HG03139 (cell line): ENCODE measurements at regions not wholly inside any gene's neighbourhood (a gene's known extent, or its start where the extent isn't known, plus 50 kb on each side); places are given as distances from the start of the nearest gene placed in this dataset.
A peak's percentile ranks its signal among the peaks of the same experiment; 100 is the strongest.
"Not testable (repeated sequence)": the region's sequence is repeated elsewhere in the genome, so short reads cannot be mapped to it uniquely, and the experiment has no call there.

Experiments
- ATAC-seq: cut with Tn5 transposase; IDR thresholded peaks from one replicate; pipeline ENCODE4 v1.9.1; 2021; ENCODE audit not compliant: unreplicated experiment

DNA sequence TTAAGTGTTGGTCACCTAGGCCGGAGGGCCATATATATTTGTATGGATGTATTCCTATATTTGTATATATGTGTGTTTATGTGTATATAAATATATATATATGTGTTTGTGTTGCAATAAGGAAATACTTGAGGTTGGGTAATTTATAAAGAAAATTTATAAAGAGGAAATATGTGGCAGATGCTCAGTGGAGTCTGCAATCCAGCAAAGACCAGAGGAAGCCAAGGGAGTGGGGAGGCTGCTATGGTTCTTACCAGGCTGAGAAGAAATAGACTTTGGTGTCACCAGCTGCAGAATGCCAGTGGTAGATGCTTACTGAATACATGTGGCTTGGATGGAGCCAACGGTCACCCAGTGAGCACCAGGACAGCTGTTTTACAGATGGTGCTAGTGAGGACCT, 97.4 kb upstream of the ELOVL5 start:
- no peak for ATAC-seq

DNA sequence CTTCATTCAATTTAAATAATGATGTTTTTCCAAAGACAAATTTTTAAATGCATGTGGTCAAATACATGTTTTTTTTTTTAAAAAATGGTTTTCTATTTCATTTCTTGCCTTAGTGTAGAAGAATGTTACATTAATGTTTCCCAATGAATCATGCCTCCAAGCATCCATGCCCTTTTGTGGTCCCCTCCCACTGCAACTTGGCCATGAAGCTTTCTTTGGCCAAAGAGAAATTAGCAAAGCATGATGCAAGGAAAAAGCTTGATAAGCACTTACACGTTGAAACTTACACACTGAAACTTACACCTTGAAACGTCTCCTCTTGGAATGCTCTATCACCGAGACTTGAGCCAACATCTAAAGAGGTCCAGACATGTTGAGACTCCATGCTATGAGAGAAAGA, 93.0 kb upstream of the ELOVL5 start:
- ATAC-seq = no peak

DNA sequence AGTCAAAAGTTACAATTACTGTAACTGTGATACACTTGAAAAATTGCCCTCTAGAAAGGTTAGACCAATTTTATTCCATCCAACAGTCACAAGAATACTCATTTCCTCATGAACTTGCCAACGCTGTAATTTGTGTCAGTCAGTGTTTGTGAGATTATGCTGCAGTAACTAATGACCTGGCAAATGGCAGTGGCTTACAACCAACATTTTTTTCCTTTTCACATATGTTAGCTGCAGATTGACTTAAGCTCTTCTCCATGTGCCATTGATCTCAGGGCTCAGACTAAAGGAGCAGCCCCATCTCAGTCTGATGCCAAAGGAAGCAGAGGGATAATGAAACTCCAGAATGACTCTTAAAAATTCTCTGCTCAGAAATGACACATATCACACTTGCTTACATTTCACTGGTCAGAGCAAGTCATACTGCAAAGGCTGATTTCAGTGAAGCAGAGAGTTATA, 92.3 kb upstream of the ELOVL5 start:
- no peak for ATAC-seq

DNA sequence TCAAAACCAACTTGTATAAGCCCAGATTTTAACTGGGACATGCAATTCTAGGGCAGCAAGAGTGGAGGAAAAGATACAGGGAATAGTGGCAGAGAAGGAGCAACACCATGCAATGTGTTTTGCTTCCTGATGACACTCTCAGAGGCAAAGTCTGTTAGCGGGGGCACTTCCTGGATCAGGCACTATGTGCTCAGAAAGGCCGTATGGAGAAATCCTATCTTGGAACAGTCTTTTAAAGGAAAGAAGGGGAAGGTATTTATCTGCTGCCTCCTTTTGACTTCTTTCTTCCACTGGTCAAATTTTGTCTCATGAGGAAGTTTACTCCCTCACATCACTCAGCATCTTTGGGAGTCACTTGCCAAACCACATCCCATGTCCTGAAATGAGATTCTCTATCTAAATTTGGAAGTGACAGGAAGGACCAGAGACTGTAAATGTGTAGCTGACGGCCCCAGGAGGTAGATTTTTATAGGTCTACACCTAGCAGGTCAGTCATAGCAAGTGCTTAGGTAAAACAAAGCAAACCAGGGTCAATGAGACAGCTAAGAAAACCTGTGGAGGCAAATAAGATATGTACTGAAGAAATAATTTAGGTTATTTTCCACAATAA, 91.7 kb upstream of the ELOVL5 start:
- ATAC-seq = no peak

DNA sequence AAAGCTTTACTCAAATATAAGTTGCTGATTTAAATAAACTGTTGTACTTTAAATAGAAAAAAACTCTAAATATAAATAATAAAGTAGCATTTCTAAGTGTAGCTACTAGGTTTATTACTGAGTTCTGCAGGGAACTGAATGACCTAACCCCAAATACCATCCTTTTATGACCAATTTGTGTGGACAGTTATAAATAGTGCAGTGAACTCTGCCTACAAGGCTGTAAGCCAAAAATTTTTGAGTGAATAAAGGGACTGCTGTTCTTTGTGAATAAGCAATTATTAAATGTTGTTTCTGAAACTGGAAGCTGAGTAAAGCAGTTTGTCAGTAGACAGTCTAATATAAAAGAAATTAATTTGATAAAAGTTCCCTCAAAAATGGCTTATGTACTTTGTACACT, 90.8 kb upstream of the ELOVL5 start:
- ATAC-seq = no peak

DNA sequence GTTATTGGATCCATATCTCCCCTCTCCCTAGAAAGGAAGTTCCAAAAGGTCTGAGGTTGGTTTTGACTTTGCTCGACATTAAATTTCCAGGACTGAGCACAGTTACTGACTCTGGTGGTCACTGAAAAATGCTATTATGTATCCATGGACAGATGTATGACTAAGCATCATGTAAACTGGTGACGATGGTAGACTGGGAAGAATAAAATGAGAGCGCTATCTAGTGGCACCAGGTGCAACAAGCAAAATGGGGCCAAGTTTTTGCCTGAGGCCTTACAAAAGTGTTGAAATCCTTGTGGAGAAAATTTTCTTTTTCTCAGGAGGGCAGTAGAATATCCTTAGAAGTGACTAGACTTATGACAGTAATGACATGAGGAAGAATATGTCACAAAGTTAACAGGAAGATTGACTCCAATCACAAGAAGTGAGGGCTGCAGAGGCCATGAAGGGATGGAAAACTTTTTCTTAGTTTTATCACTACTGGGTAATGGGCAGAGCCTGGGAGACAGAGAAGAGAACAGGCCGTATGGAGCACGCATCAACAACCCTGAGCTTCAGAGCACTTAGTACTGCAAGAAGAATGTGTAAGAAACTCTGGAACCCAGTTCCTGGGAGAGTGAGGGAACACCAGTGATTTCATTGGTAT, 88.9 kb upstream of the ELOVL5 start:
- ATAC-seq = no peak

DNA sequence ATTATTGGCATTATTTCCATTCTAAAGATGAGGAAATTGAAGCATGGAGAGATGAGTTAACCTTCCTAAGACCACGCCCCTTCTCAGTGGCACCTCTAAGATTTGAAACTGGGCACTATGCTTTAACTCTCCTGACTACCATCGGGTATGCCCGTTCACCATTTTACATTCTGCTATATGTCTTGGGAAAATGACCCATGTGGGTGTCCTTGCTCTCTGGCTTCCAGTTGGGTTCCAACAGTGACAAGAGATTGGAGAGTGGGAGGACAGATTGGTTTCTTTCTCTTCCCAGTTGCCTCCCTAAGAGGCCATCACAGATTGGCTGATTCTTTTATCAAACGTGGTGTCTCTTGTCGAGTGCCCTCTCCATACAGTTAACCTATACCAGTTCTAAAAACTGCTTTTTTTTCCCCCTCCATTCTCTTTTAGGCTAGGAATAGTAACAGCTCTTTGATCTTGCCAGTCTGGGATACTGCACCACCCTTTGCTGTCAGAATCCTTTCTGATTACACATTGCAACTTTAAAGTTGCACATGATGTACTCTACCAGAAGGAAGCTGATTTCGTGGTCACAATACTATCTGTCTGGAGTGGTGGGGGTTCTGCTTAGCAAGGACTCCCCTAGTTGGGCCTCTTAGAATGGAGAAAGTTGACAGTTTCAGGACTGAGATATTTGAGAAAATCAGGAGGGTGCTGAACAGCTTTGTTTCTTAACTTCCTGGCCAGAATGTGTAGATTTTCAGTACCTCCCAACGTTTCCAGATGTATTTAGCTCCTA, 88.0 kb upstream of the ELOVL5 start:
- ATAC-seq = no peak

DNA sequence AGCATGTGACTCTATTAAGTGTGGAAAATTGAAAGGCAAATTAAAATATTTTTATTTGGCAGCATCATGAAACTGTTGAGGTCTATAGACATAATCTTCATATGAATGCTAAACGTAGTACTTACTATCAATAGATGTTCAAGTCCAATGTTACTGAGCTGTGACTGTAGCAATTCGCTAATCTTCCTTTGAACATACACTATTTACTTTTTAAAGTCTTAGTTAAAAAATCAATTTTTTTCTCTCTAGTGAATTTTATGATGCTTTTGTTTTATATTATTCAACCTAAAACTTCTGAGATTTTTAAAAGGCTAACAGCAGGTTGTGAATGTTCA, 85.2 kb upstream of the ELOVL5 start:
- no peak for ATAC-seq

DNA sequence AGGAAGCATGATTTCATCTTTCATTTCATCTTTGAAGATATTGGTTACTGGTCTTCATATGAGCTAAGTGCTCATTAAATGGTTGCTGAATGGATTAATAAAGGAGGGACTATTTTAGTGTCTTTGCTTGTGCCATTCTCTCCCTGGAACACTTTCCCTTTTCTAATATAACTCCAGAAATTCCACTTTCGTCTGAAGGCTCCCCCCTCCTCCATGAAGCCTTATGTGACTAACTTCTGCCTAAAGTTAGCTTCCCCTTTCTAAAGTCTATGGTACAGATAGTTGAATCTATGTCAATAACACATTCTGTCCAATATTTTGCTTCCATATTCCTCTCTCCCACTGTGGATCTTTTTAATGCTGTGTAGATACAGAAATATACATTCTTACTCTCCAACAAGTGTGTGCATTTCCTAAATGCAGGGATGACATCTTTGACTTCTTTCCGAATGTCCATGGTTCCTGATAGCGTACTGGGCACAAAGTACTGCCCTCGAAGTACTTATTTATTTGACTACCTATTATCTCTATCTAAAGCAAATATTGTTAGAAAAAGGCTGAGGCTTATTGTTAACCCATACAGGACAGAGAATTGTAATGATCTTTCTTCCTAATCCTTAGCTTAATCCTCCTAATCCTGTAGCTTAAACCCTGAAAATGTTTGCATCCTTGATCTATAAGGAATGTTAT, 84.7 kb upstream of the ELOVL5 start:
- ATAC-seq = no peak

DNA sequence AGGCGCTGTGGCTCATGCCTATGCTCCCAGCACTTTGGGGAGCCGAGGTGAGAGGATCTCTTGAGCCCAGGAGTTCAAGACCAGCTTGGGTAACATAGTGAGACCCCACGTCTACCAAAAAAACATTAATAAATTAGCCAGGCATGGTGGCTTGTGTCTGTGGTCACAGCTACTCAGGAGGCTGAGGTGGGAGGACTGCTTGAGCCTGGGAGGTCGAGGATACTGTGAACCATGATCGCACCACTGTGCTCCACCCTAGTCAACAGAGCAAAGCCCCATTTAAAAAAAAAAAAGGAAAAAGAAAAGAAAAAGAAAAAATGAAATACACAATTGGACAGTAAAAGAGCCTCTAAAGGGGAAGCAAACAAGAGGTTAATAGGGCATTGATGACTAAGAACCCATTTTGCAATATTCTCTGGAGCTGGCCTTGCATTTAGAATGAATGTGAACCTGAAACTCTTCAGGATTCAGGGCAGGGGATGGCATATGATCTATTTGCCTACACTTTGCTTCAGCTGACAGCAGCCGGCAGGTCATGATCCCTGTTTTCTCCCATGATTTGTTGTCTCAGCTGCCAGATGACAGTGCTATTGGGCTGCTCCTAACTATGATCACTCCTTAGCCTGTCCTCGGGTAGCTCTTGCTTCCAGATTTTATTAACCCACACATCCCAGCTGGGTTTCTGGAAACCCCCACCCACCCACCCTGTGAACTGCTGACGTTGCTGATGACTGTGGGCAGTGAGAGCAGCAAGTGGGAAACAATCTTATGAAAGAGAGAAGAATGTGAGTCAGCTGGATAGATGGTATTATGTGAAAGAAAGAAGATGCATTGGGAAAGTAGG, 83.8 kb upstream of the ELOVL5 start:
- no peak for ATAC-seq

DNA sequence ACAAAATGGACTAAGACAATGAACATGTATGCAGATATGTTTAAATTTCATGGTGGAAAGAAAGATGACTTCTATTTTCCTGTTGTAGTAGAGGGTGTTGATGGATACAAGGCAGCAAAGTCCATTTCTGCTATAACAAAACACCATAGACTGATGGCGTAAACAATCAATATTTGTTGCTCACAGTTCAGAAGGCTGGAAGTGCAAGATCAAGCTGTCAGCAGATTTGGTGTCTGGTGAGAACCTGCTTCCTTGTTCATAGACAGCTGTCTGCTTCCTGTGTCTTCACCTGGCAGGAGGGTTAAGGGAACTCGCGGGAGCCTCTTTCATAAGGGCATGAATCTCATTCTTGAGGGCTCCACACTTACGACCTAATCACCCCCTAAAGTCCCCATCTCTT, 83.0 kb upstream of the ELOVL5 start:
- no peak for ATAC-seq

DNA sequence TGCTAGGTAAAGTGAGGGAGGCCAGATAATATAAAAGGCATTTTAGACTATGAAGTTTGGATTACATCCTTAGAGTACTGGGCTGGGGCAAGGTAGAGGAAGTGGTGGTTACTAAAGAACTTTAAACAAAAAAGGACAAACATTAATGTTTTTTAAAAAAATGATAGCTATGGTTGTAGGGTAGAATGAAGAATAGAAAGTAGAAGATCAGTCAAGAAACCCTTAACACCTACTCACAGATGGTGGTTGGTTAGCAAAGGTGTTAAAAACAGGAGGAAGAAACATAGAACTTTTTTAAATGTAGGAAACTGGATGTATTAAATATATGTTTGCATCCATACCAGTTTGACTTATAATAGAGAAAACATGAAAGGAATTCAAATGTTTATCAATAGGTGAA, 80.7 kb upstream of the ELOVL5 start:
- ATAC-seq = no peak

DNA sequence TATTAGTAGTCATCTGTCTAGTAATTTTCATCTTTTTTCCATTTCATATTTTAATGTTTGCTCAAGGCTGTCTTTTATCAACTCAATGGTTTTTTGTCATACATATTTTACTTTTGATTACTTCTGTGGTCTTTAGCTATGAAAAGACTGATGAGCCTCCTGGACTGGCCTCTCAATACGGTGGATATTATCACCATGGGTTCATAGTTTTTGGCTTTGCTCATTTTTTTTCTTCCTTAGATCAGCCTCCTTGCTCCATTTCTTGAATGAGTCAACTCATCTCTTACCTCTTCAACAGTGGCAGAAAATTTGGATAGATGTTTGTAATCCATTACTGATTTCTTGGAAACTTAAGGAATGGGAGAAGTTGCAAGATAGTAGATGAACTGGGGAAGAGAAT, 80.1 kb upstream of the ELOVL5 start:
- no peak for ATAC-seq

DNA sequence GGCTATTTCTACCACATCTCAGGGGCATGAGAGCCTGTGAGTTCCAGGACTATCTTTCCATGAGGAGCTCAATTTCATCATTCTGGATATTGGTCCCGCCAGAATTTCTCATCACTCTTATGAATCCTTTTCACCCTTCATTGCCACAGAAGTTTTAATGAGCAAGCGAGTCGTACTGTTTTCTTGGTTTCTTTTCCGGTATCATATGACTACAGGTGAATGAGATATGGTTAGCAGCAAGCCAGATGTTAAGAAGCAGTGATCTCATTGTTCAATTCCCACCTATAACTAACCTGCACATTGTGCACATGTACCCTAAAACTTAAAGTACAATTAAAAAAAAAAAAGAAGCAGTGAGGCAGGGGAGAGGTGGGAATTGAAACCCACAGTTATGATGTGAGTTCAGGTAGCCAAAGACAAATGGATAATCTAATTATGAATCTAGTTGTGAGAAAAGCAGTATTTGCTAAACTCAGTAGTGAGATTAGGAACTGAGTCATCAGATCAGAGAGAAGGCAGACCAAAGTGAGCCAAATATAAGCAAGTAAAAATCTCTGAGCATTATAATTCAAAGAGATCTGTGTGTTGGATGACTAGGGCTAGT, 78.0 kb upstream of the ELOVL5 start:
- peak; percentile 83 for ATAC-seq

DNA sequence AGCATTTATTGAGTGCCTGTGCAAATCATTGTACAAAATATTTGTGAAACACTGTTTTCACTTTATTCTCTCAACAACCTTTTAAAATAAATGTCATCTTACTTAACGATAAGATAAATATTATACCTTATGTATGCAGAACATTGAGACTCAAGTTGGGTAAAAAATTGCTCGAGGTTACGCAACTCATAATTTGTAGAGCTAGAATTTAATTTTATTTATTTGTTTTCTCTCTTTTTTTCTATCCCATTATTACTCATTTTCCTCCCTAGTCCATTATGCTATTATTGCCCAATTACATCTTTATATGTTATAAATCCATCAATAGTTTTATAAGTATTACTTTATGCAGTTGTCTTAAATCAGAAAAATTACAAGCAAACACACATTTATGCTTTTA, 77.4 kb upstream of the ELOVL5 start:
- ATAC-seq = no peak

DNA sequence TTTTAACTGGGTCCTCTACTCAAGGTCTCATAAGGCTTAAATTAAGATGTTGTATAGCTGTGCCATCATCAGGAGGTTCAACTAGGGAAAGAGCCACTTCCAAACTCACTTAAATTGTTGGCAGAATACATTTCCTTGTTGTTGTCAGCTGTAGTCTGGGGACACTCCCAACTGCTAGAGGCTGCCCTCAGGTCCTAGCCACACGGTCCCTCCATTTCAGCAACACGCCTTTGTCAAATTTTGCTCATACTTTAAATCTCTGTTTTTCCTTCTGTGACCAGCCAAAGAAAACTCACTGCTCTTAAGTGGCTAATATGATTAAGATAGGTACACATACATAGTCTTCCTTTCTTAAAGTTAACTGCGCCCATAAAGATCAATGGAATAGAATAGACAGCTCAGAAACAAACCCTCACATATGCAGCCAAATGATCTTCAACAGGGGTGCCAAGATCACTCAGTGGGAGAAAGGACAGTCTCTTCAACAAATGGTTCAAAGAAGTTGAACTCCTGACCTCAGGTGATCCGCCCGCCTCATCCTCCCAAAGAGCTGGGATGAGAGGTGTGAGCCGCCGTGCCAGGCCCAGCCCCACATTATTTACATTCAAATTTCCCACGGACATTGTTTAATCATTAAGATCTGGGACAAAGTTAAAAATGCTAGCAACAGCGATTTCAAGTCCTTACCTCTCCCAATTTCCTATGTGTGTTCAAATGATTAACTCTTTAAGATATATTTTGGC, 76.4 kb upstream of the ELOVL5 start:
- ATAC-seq = no peak

DNA sequence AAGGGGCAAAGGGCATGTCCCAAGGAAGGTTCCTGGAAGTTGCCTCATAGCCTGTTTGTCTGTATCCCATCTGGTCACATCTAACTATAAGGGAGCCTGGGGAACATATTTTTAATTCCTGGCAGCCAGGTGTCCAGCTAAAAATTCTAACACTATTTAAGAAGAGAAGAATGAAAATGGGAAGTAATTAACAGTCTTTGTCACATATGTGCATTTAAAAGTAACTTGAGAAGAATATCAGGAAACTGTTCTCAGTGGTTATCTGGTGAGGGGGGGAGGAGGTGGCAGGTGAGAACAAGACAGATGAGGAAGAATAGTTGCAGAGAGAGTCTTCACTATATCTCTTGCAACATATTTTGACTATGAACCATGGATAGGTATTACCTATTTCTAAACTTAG, 75.5 kb upstream of the ELOVL5 start:
- ATAC-seq = no peak

DNA sequence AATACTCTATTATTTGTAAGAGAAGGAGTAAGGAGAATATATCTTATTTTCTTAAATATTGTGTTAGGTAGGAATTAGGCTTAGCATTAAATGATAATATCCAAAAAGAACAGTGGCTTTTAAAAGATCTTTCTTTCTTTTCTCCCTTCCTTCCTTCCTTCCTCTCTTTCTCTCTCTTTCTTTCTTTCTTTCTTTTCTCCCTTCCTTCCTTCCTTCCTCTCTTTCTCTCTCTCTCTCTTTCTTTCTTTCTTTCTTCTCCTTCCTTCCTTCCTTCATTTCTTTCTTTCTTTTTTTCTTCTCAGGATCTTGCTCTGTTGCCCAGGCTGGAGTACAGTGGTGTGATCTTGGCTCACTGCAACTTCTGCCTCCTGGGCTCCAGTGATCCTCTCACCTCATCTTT, 74.8 kb upstream of the ELOVL5 start:
- ATAC-seq = not testable (repeated sequence)

DNA sequence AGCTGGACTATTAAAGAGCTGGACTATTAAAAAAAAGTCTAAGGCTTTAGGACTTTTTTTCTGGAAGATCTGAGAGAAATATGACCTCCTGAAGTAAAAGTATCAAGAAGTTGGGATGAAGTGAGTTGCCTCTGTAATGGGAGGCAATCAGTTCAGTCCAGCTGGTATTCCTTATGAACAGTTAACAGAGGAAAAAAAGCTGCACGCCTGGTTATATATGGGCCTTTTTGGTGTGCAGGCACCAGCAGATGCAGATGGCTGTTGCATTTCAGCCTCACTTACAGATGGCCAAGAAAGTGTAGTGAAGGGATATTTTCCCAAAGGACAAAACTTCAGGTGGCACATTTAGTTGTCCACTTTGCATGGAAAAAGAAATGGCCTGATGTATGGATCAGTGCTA, 70.3 kb upstream of the ELOVL5 start:
- no peak for ATAC-seq

DNA sequence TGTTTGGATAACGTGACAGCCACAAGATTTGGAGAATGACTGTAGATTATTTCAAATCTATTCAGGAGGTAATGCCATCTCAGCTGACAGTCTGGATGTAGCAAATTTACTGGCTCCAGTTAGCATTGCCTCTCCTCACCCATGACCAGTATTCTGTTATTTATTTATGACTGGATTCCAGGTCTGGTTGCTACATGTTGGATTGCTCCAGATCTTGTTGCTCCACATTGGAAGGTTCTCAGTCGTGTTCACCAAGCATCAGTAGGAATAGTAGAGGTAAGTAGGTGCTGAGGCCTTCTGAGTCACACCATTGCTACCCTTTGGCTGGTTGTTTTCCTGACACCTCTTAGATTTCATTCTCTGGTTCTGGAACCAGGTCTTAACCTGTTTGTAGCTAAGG, 69.5 kb upstream of the ELOVL5 start:
- no peak for ATAC-seq
